ENCODE measurements at regions not wholly inside any gene's neighbourhood (a gene's known extent, or its start where the extent isn't known, plus 50 kb on each side); places are given as distances from the start of the nearest gene placed in this dataset.

- Histone ChIP-seq H4K20me1 (ENCODE audit: insufficient read depth, low read length) (no peaks in the 10 kb centered on the region), H3K4me3 (replicated peaks in 1 of 3; ENCODE audit: low read depth in 2 of 3, low read length in 3 of 3) (no peak overlapping the region), H3K4me1 (ENCODE audit: control insufficient read depth in 1 of 2, insufficient read depth in 2 of 2, low read length in 2 of 2) (no peaks in the 10 kb centered on the region), H3K27me3 (ENCODE audit: control insufficient read depth in 2 of 2, insufficient read depth in 2 of 2, low read length in 2 of 2) (no peaks in the 10 kb centered on the region), H3K9me3 (replicated peaks in 1 of 2; ENCODE audit: control insufficient read depth in 1 of 2, insufficient read depth in 1 of 2, low read length in 2 of 2) (peaks cover 3 to 4% of the 10 kb centered on the region in 2 donors), H3K4me2 (replicated peaks; ENCODE audit: extremely low read depth, low read length, poor library complexity, severe bottlenecking) (no peak overlapping the region), H3K27ac (ENCODE audit: low read depth in 1 of 2, low read length in 2 of 2) (no peak overlapping the region), H2AFZ (ENCODE audit: insufficient read depth, low read depth, low read length, poor library complexity, severe bottlenecking) (no peak overlapping the region), H3K36me3 (replicated peaks in 1 of 2; ENCODE audit: control insufficient read depth in 1 of 2, insufficient read depth in 2 of 2, low read length in 2 of 2) (no peaks in the 10 kb centered on the region), H3K79me2 (ENCODE audit: insufficient read depth, low read length) (no peaks in the 10 kb centered on the region), H3K9ac (ENCODE audit: insufficient read depth, low read length, poor library complexity, severe bottlenecking) (no peak overlapping the region)
- peaks cover 0 to 6% (median 0%) of the 10 kb centered on the region in 7 donors for H3K9me3 Mint-ChIP-seq
- DNase-seq = no peak
- no peak for TF ChIP-seq CTCF (IDR thresholded peaks at IDR 0.05)
- intact Hi-C loops (cut with micrococcal nuclease) = no loop called here
- H3K27ac Mint-ChIP-seq = no peak overlapping the region
- H3K4me1 Mint-ChIP-seq = no peaks in the 10 kb centered on the region
- no peaks in the 10 kb centered on the region for H3K36me3 Mint-ChIP-seq
- no peak overlapping the region for H3K4me3 Mint-ChIP-seq
- no peaks in the 10 kb centered on the region for H3K27me3 Mint-ChIP-seq (ENCODE audit: low read depth in 3 of 3)
These were observed 349.2 kb downstream of the AASDHPPT start for GRCh38 chr11:106426696-106427095.

- Mint-ChIP-seq H3K27ac (no peak overlapping the region), H3K36me3 (no peaks in the 10 kb centered on the region), H3K4me1 (no peaks in the 10 kb centered on the region), H3K27me3 (ENCODE audit: low read depth in 3 of 3) (no peaks in the 10 kb centered on the region), H3K4me3 (no peak overlapping the region), H3K9me3 (peaks cover 0 to 4% (median 0%) of the 10 kb centered on the region in 7 donors)
- Histone ChIP-seq H3K9ac (ENCODE audit: insufficient read depth, low read length, poor library complexity, severe bottlenecking) (no peak overlapping the region), H4K20me1 (ENCODE audit: insufficient read depth, low read length) (no peaks in the 10 kb centered on the region), H3K4me3 (replicated peaks in 1 of 3; ENCODE audit: low read depth in 2 of 3, low read length in 3 of 3) (no peak overlapping the region), H3K4me2 (replicated peaks; ENCODE audit: extremely low read depth, low read length, poor library complexity, severe bottlenecking) (no peak overlapping the region), H3K4me1 (ENCODE audit: control insufficient read depth in 1 of 2, insufficient read depth in 2 of 2, low read length in 2 of 2) (no peaks in the 10 kb centered on the region), H3K27ac (ENCODE audit: low read depth in 1 of 2, low read length in 2 of 2) (no peak overlapping the region), H3K27me3 (ENCODE audit: control insufficient read depth in 2 of 2, insufficient read depth in 2 of 2, low read length in 2 of 2) (no peaks in the 10 kb centered on the region), H3K36me3 (replicated peaks in 1 of 2; ENCODE audit: control insufficient read depth in 1 of 2, insufficient read depth in 2 of 2, low read length in 2 of 2) (no peaks in the 10 kb centered on the region), H3K79me2 (ENCODE audit: insufficient read depth, low read length) (no peaks in the 10 kb centered on the region), H3K9me3 (replicated peaks in 1 of 2; ENCODE audit: control insufficient read depth in 1 of 2, insufficient read depth in 1 of 2, low read length in 2 of 2) (peaks cover 0 to 4% of the 10 kb centered on the region in 2 donors), H2AFZ (ENCODE audit: insufficient read depth, low read depth, low read length, poor library complexity, severe bottlenecking) (no peak overlapping the region)
- no CpG with 5 or more reads among the region's 2 CpGs for WGBS (ENCODE audit: insufficient coverage)
- intact Hi-C loops (cut with micrococcal nuclease) = no loop called here
- DNase-seq = no peak
- no peak for TF ChIP-seq CTCF (IDR thresholded peaks at IDR 0.05)
These were observed 350.3 kb downstream of the AASDHPPT start for GRCh38 chr11:106427736-106428135.
